ENCODE measurements at regions not wholly inside any gene's neighbourhood (a gene's known extent, or its start where the extent isn't known, plus 50 kb on each side); places are given as distances from the start of the nearest gene placed in this dataset.

DNA sequence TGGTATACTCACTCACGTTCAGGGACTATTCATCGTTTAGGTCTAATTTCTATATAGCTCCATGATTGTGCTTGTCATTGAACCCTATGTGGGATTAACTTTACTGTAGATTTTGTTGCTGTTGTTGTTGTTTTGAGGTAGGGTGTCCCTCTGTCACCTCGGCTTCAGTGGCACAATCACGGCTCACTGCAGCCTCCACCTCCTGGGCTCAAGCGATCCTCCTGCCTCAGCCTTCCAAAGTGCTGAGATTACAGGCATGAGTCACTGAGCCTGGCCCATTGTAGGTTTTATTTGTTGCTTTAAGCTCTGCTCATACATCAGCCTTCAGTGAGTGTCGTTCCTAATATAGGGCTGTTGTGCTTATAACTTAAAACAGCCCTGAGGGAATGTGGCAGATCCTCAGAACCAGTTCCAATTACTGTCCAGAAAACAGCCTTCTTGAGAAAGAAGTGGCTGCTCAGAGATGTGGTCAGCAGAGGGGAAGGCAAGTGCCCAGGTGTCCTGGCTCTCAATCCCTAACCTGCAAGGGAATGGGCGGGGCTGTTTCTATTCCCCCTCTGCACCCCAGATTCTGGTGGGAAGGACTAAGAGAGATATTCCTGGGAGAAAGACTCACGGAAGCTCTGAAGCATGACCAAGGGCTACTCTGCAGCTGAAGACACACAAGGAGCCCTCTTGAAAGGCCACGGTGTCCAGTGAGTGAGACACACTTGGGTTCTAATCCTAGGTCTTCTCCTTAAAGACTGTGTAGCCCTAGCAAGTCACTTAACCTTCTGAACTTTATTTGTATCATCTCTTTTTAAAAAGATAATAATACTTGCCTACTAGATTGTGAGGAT, 79.6 kb upstream of the LCLAT1 start:
- TF ChIP-seq CTCF (IDR thresholded peaks at IDR 0.05; ENCODE audit: extremely low read depth in 1 of 2, insufficient read depth in 1 of 2, low read depth in 1 of 2, low read length in 2 of 2), result no peak
- TF ChIP-seq MAX (IDR thresholded peaks at IDR 0.05; ENCODE audit: insufficient read depth, insufficient read length), result no peak
- no peak for TF ChIP-seq EZH2 (IDR thresholded peaks at IDR 0.05; ENCODE audit: borderline replicate concordance, low read depth, low read length, severe bottlenecking)
- TF ChIP-seq GATA2 (IDR thresholded peaks at IDR 0.05; ENCODE audit: insufficient read depth, insufficient read length, low read depth, low read length), result no peak
- TF ChIP-seq POLR2A (IDR thresholded peaks at IDR 0.05; ENCODE audit: low read depth, low read length), result no peak

Measured in endothelial cell of umbilical vein (primary cell).